HEK293T (cell line): ENCODE measurements at regions not wholly inside any gene's neighbourhood (a gene's known extent, or its start where the extent isn't known, plus 50 kb on each side); places are given as distances from the start of the nearest gene placed in this dataset.

ENCODE experiments used
- ARNT ChIP-seq: fragments of 450-650 bp; IDR thresholded peaks from 2 replicates; pipeline ENCODE4 v1.6.1; 2017; ENCODE audit warnings: mild to moderate bottlenecking
- BHLHE40 ChIP-seq: fragments of 450-650 bp; IDR thresholded peaks from 2 replicates; pipeline ENCODE4 v1.6.1; 2016; ENCODE audit warnings: mild to moderate bottlenecking, moderate library complexity, borderline replicate concordance
- CTBP1 ChIP-seq: fragments of 450-650 bp; IDR thresholded peaks from 2 replicates; pipeline ENCODE4 v1.6.1; 2016; ENCODE audit warnings: borderline replicate concordance
- ELF4 ChIP-seq: fragments of 450-650 bp; IDR thresholded peaks from 2 replicates; pipeline ENCODE4 v1.6.1; 2017; ENCODE audit warnings: antibody characterized with exemption
- FOXA1 ChIP-seq: fragments of 450-650 bp; IDR thresholded peaks from 2 replicates; pipeline ENCODE4 v1.6.1; 2016; ENCODE audit warnings: mild to moderate bottlenecking
- FOXK2 ChIP-seq: fragments of 450-650 bp; IDR thresholded peaks from 2 replicates; pipeline ENCODE4 v1.6.1; 2016; ENCODE audit warnings: mild to moderate bottlenecking
- FOXM1 ChIP-seq: fragments of 450-650 bp; IDR thresholded peaks from 2 replicates; pipeline ENCODE4 v1.6.1; 2017; ENCODE audit warnings: mild to moderate bottlenecking, borderline replicate concordance
- L3MBTL2 ChIP-seq: fragments of 450-650 bp; conservative IDR thresholded peaks from 2 replicates; pipeline ENCODE4 v1.6.1; 2016; ENCODE audit warnings: mild to moderate bottlenecking
- NFRKB ChIP-seq: fragments of 450-650 bp; IDR thresholded peaks from 2 replicates; pipeline ENCODE4 v1.6.1; 2016; ENCODE audit warnings: mild to moderate bottlenecking, moderate library complexity
- PKNOX1 ChIP-seq: fragments of 450-650 bp; IDR thresholded peaks from 2 replicates; pipeline ENCODE4 v1.6.1; 2016
- SP1 ChIP-seq: fragments of 450-650 bp; IDR thresholded peaks from 2 replicates; pipeline ENCODE4 v1.6.1; 2017
- SUZ12 ChIP-seq: fragments of 450-650 bp; IDR thresholded peaks from 2 replicates; pipeline ENCODE4 v1.6.1; 2016; ENCODE audit warnings: mild to moderate bottlenecking
- TARDBP ChIP-seq: fragments of 450-650 bp; IDR thresholded peaks from 2 replicates; pipeline ENCODE4 v1.6.1; 2016
- ZNF384 ChIP-seq: fragments of 450-650 bp; IDR thresholded peaks from 2 replicates; pipeline ENCODE4 v1.6.1; 2016

- TF ChIP-seq ZNF384 (no peak), ELF4 (no peak), CTBP1 (no peak), SP1 (no peak), ARNT (no peak), NFRKB (no peak), BHLHE40 (no peak), FOXA1 (no peak), SUZ12 (no peak), TARDBP (no peak), L3MBTL2 (no peak), PKNOX1 (no peak), FOXK2 (no peak), FOXM1 (no peak)
Measured at GRCh38 chrX:124764354-124764753, 418.0 kb downstream of the SH2D1A start.
